22Rv1 (cell line): ENCODE measurements at regions not wholly inside any gene's neighbourhood (a gene's known extent, or its start where the extent isn't known, plus 50 kb on each side); places are given as distances from the start of the nearest gene placed in this dataset.

Experiments
- H3K27ac ChIP-seq: fragments of 450-650 bp; 2 replicates; pipeline ENCODE4 v1.5.1; 2017
- CTCF ChIP-seq: fragments of 450-650 bp; IDR thresholded peaks from 2 replicates; pipeline ENCODE4 v1.5.1; 2017; ENCODE audit warnings: mild to moderate bottlenecking
- ZFX ChIP-seq: fragments of 450-650 bp; IDR thresholded peaks from 2 replicates; pipeline ENCODE4 v1.6.1; 2017; ENCODE audit warnings: antibody characterized with exemption, borderline replicate concordance

- TF ChIP-seq CTCF (no peak), ZFX (no peak)
- H3K27ac ChIP-seq: peak overlapping the region; percentile 34; the same call in 1 of the 2 replicates
Measured at GRCh38 chr18:26741758-26742157, 123.7 kb downstream of the AQP4 start.

- no peak overlapping the region for H3K27ac ChIP-seq
- TF ChIP-seq CTCF (no peak), ZFX (no peak)
Measured at GRCh38 chr18:26741048-26741447, 124.5 kb downstream of the AQP4 start.

GRCh38 chr18:26740396-26740795 lies 125.1 kb downstream of the AQP4 start:
- no peak for TF ChIP-seq ZFX
- TF ChIP-seq CTCF: no peak
- no peak overlapping the region for H3K27ac ChIP-seq

- H3K27ac ChIP-seq: no peak overlapping the region
- TF ChIP-seq CTCF (no peak), ZFX (no peak)
Measured at GRCh38 chr18:26738706-26739105, 126.8 kb downstream of the AQP4 start.

GRCh38 chr18:26736301-26736700 lies 129.2 kb downstream of the AQP4 start:
- TF ChIP-seq CTCF (no peak), ZFX (no peak)
- H3K27ac ChIP-seq: no peak overlapping the region

- TF ChIP-seq CTCF (no peak), ZFX (no peak)
- no peak overlapping the region for H3K27ac ChIP-seq
Measured at GRCh38 chr18:26734760-26735159, 130.7 kb downstream of the AQP4 start.

- TF ChIP-seq ZFX (no peak), CTCF (no peak)
- no peak overlapping the region for H3K27ac ChIP-seq
Measured at GRCh38 chr18:26729449-26729848, 136.1 kb downstream of the AQP4 start.
